ENCODE measurements at regions not wholly inside any gene's neighbourhood (a gene's known extent, or its start where the extent isn't known, plus 50 kb on each side); places are given as distances from the start of the nearest gene placed in this dataset.
"Not testable (repeated sequence)": the region's sequence is repeated elsewhere in the genome, so short reads cannot be mapped to it uniquely, and the experiment has no call there.

- DNase-seq (ENCODE audit: low spot score) = no peak
These were observed 241.3 kb upstream of the ONECUT1 start for GRCh38 chr15:53031469-53031868.

- DNase-seq (ENCODE audit: low spot score) = no peak
These were observed 232.7 kb upstream of the ONECUT1 start for GRCh38 chr15:53022788-53023187.

GRCh38 chr15:53013329-53013728 lies 223.2 kb upstream of the ONECUT1 start:
- no peak for DNase-seq (ENCODE audit: low spot score)

GRCh38 chr15:53011779-53012178 lies 221.6 kb upstream of the ONECUT1 start:
- not testable (repeated sequence) for DNase-seq (ENCODE audit: low spot score)

- no peak for DNase-seq (ENCODE audit: low spot score)
These were observed 219.0 kb upstream of the ONECUT1 start for GRCh38 chr15:53009093-53009492.

GRCh38 chr15:53000409-53000808 lies 210.3 kb upstream of the ONECUT1 start:
- no peak for DNase-seq (ENCODE audit: low spot score)

- no peak for DNase-seq (ENCODE audit: low spot score)
These were observed 207.0 kb upstream of the ONECUT1 start for GRCh38 chr15:52997123-52997522.

GRCh38 chr15:52994290-52994689 lies 204.2 kb upstream of the ONECUT1 start:
- DNase-seq (ENCODE audit: low spot score) = no peak

- no peak for DNase-seq (ENCODE audit: low spot score)
These were observed 194.4 kb upstream of the ONECUT1 start for GRCh38 chr15:52984507-52984906.

- no peak for DNase-seq (ENCODE audit: low spot score)
These were observed 190.3 kb upstream of the ONECUT1 start for GRCh38 chr15:52980446-52980845.

GRCh38 chr15:52976516-52977075 lies 186.5 kb upstream of the ONECUT1 start:
- DNase-seq (ENCODE audit: low spot score) = no peak

GRCh38 chr15:52975941-52976449 lies 185.9 kb upstream of the ONECUT1 start:
- DNase-seq (ENCODE audit: low spot score) = no peak

GRCh38 chr15:52963865-52964264 lies 173.7 kb upstream of the ONECUT1 start:
- DNase-seq (ENCODE audit: low spot score) = no peak

- DNase-seq (ENCODE audit: low spot score) = no peak
These were observed 170.1 kb upstream of the ONECUT1 start for GRCh38 chr15:52960283-52960682.

- no peak for DNase-seq (ENCODE audit: low spot score)
These were observed 153.6 kb upstream of the ONECUT1 start for GRCh38 chr15:52943746-52944145.

- no peak for DNase-seq (ENCODE audit: low spot score)
These were observed 146.4 kb upstream of the ONECUT1 start for GRCh38 chr15:52936489-52936888.

- DNase-seq (ENCODE audit: low spot score) = no peak
These were observed 135.0 kb upstream of the ONECUT1 start for GRCh38 chr15:52925130-52925529.

- DNase-seq (ENCODE audit: low spot score) = no peak
These were observed 134.5 kb upstream of the ONECUT1 start for GRCh38 chr15:52924630-52925029.

- DNase-seq (ENCODE audit: low spot score) = no peak
These were observed 133.5 kb upstream of the ONECUT1 start for GRCh38 chr15:52923626-52924025.

- no peak for DNase-seq (ENCODE audit: low spot score)
These were observed 132.7 kb upstream of the ONECUT1 start for GRCh38 chr15:52922871-52923270.

GRCh38 chr15:52912172-52912571 lies 122.0 kb upstream of the ONECUT1 start:
- DNase-seq (ENCODE audit: low spot score) = no peak

GRCh38 chr15:52893338-52893737 lies 103.2 kb upstream of the ONECUT1 start:
- DNase-seq (ENCODE audit: low spot score) = no peak

GRCh38 chr15:52879904-52880303 lies 89.8 kb upstream of the ONECUT1 start:
- no peak for DNase-seq (ENCODE audit: low spot score)

- no peak for DNase-seq (ENCODE audit: low spot score)
These were observed 89.0 kb upstream of the ONECUT1 start for GRCh38 chr15:52879145-52879544.
